HAP-1 (cell line): ENCODE measurements at regions not wholly inside any gene's neighbourhood (a gene's known extent, or its start where the extent isn't known, plus 50 kb on each side); places are given as distances from the start of the nearest gene placed in this dataset.
"Not testable (repeated sequence)": the region's sequence is repeated elsewhere in the genome, so short reads cannot be mapped to it uniquely, and the experiment has no call there.

Source experiments
- DNase-seq, 2 experiments: peaks; one replicate each; pipeline ENCODE4 v3.0.0-alpha.2; 2016 to 2020; ENCODE audit warnings: low spot score in 2 of 2
- H3K27me3 ChIP-seq: fragments of 250-450 bp; sonication (Bioruptor Pico); 2 replicates; pipeline ENCODE4 v1.5.1; 2020; ENCODE audit warnings: low read depth, mild to moderate bottlenecking, moderate library complexity
- H3K36me3 ChIP-seq: fragments of 250-450 bp; sonication (Bioruptor Pico); replicated peaks from 2 replicates; pipeline ENCODE4 v1.5.1; 2020; ENCODE audit warnings: mild to moderate bottlenecking
- H3K4me1 ChIP-seq: fragments of 250-450 bp; sonication (Bioruptor Pico); 2 replicates; pipeline ENCODE4 v1.5.1; 2020; ENCODE audit warnings: mild to moderate bottlenecking
- H3K4me3 ChIP-seq: fragments of 250-450 bp; sonication (Bioruptor Pico); 2 replicates; pipeline ENCODE4 v1.5.1; 2020; ENCODE audit warnings: mild to moderate bottlenecking, moderate library complexity
- H3K9me3 ChIP-seq: fragments of 250-450 bp; sonication (Bioruptor Pico); 2 replicates; pipeline ENCODE4 v1.5.1; 2020; ENCODE audit warnings: mild to moderate bottlenecking, moderate library complexity
- in situ Hi-C: fragments of 300-500 bp; cut with MboI; formaldehyde crosslinking; loops from 3 replicates; pipeline ENCODE4 v1.14.3; 2020; ENCODE audit warnings: low sequenced_read_pairs, inconsistent platforms, mixed read lengths

- Histone ChIP-seq H3K36me3 (no peaks in the 10 kb centered on the region), H3K4me1 (no peaks in the 10 kb centered on the region), H3K4me3 (no peak overlapping the region), H3K9me3 (no peaks in the 10 kb centered on the region), H3K27me3 (peaks cover 7% of the 10 kb centered on the region; the same call in 1 of the 2 replicates)
- in situ Hi-C loops = no loop called here
- DNase-seq = no peak
These were observed 146.6 kb downstream of the CSNK2A3 start for GRCh38 chr11:11206484-11206883.

GRCh38 chr11:11202885-11203284 lies 150.2 kb downstream of the CSNK2A3 start:
- H3K4me3 ChIP-seq = no peak overlapping the region
- in situ Hi-C loops = no loop called here
- 0 out of 2 replicates have a peak, but pooled peaks cover 5% of the 10 kb centered on the region for H3K27me3 ChIP-seq

GRCh38 chr11:11201302-11201701 lies 151.7 kb downstream of the CSNK2A3 start:
- in situ Hi-C loops, H3K36me3 ChIP-seq, H3K27me3 ChIP-seq, H3K4me1 ChIP-seq, H3K4me3 ChIP-seq, H3K9me3 ChIP-seq, DNase-seq: not testable (repeated sequence)

More at GRCh38 chr11:11202885-11203284, 150.2 kb downstream of the CSNK2A3 start:
- no peak for DNase-seq
- Histone ChIP-seq H3K4me1 (no peaks in the 10 kb centered on the region), H3K9me3 (no peaks in the 10 kb centered on the region), H3K36me3 (no peaks in the 10 kb centered on the region)

- no peaks in the 10 kb centered on the region for H3K4me1 ChIP-seq
- in situ Hi-C loops = no loop called here
These were observed 160.5 kb downstream of the CSNK2A3 start for GRCh38 chr11:11192541-11192940.

GRCh38 chr11:11189506-11189905 lies 163.5 kb downstream of the CSNK2A3 start:
- Histone ChIP-seq H3K9me3 (no peaks in the 10 kb centered on the region), H3K36me3 (no peaks in the 10 kb centered on the region), H3K4me3 (no peak overlapping the region), H3K4me1 (no peaks in the 10 kb centered on the region), H3K27me3 (no peaks in the 10 kb centered on the region)
- no peak for DNase-seq
- in situ Hi-C loops = no loop called here

More at GRCh38 chr11:11192541-11192940, 160.5 kb downstream of the CSNK2A3 start:
- Histone ChIP-seq H3K9me3 (no peaks in the 10 kb centered on the region), H3K4me3 (no peak overlapping the region), H3K36me3 (no peaks in the 10 kb centered on the region), H3K27me3 (no peaks in the 10 kb centered on the region)
- no peak for DNase-seq

GRCh38 chr11:11186249-11186648 lies 166.8 kb downstream of the CSNK2A3 start:
- Histone ChIP-seq H3K4me1 (no peaks in the 10 kb centered on the region), H3K27me3 (0 out of 2 replicates have a peak, but pooled peaks cover 2% of the 10 kb centered on the region), H3K36me3 (no peaks in the 10 kb centered on the region), H3K4me3 (no peak overlapping the region), H3K9me3 (no peaks in the 10 kb centered on the region)
- in situ Hi-C loops = no loop called here
- DNase-seq = no peak

- Histone ChIP-seq H3K27me3 (0 out of 2 replicates have a peak, but pooled peaks cover 2% of the 10 kb centered on the region), H3K36me3 (no peaks in the 10 kb centered on the region), H3K4me1 (no peaks in the 10 kb centered on the region), H3K9me3 (no peaks in the 10 kb centered on the region), H3K4me3 (no peak overlapping the region)
- in situ Hi-C loops = no loop called here
- DNase-seq = no peak
These were observed 170.8 kb downstream of the CSNK2A3 start for GRCh38 chr11:11182261-11182660.

GRCh38 chr11:11178671-11179638 lies 174.1 kb downstream of the CSNK2A3 start:
- Histone ChIP-seq H3K9me3 (no peaks in the 10 kb centered on the region), H3K4me1 (no peaks in the 10 kb centered on the region), H3K36me3 (no peaks in the 10 kb centered on the region), H3K27me3 (0 out of 2 replicates have a peak, but pooled peaks cover 2% of the 10 kb centered on the region), H3K4me3 (no peak overlapping the region)
- DNase-seq = no peak
- in situ Hi-C loops = no loop called here

- no peak for DNase-seq
- no peak overlapping the region for H3K4me3 ChIP-seq
- H3K36me3 ChIP-seq = no peaks in the 10 kb centered on the region
- no peaks in the 10 kb centered on the region for H3K4me1 ChIP-seq
- in situ Hi-C loops = no loop called here
- H3K9me3 ChIP-seq = no peaks in the 10 kb centered on the region
- H3K27me3 ChIP-seq = 0 out of 2 replicates have a peak, but pooled peaks cover 2% of the 10 kb centered on the region
These were observed 175.8 kb downstream of the CSNK2A3 start for GRCh38 chr11:11177156-11177808.

- Histone ChIP-seq H3K4me1 (no peaks in the 10 kb centered on the region), H3K36me3 (no peaks in the 10 kb centered on the region), H3K4me3 (no peak overlapping the region), H3K27me3 (no peaks in the 10 kb centered on the region), H3K9me3 (no peaks in the 10 kb centered on the region)
- no peak for DNase-seq
- in situ Hi-C loops = no loop called here
These were observed 179.6 kb downstream of the CSNK2A3 start for GRCh38 chr11:11173316-11174025.

GRCh38 chr11:11171854-11172253 lies 181.2 kb downstream of the CSNK2A3 start:
- Histone ChIP-seq H3K27me3 (no peaks in the 10 kb centered on the region), H3K4me1 (no peaks in the 10 kb centered on the region), H3K36me3 (no peaks in the 10 kb centered on the region), H3K4me3 (no peak overlapping the region), H3K9me3 (no peaks in the 10 kb centered on the region)
- DNase-seq = no peak
- in situ Hi-C loops = no loop called here

GRCh38 chr11:11171285-11171684 lies 181.8 kb downstream of the CSNK2A3 start:
- H3K4me1 ChIP-seq = no peaks in the 10 kb centered on the region
- no peak for DNase-seq
- no peaks in the 10 kb centered on the region for H3K36me3 ChIP-seq
- in situ Hi-C loops = no loop called here
- no peaks in the 10 kb centered on the region for H3K9me3 ChIP-seq
- H3K27me3 ChIP-seq = no peaks in the 10 kb centered on the region
- H3K4me3 ChIP-seq = no peak overlapping the region

GRCh38 chr11:11170352-11171084 lies 182.5 kb downstream of the CSNK2A3 start:
- in situ Hi-C loops = no loop called here
- Histone ChIP-seq H3K4me1 (no peaks in the 10 kb centered on the region), H3K36me3 (no peaks in the 10 kb centered on the region), H3K4me3 (no peak overlapping the region), H3K9me3 (no peaks in the 10 kb centered on the region), H3K27me3 (no peaks in the 10 kb centered on the region)
- DNase-seq = no peak
